ENCODE measurements at regions not wholly inside any gene's neighbourhood (a gene's known extent, or its start where the extent isn't known, plus 50 kb on each side); places are given as distances from the start of the nearest gene placed in this dataset.
"Not testable (repeated sequence)": the region's sequence is repeated elsewhere in the genome, so short reads cannot be mapped to it uniquely, and the experiment has no call there.

- no peak for DNase-seq (ENCODE audit: low spot score)
Measured at GRCh38 chr7:17046666-17047065, 164.9 kb upstream of the AGR3 start.

GRCh38 chr7:17053164-17053563 is 171.4 kb upstream of the AGR3 start:
- not testable (repeated sequence) for DNase-seq (ENCODE audit: low spot score)

GRCh38 chr7:17054206-17054605 is 172.4 kb upstream of the AGR3 start:
- DNase-seq (ENCODE audit: low spot score): no peak

GRCh38 chr7:17054836-17055235 is 173.1 kb upstream of the AGR3 start:
- no peak for DNase-seq (ENCODE audit: low spot score)

GRCh38 chr7:17055596-17055995 is 173.8 kb upstream of the AGR3 start:
- no peak for DNase-seq (ENCODE audit: low spot score)

- DNase-seq (ENCODE audit: low spot score): no peak
Measured at GRCh38 chr7:17056491-17057142, 174.8 kb upstream of the AGR3 start.

- no peak for DNase-seq (ENCODE audit: low spot score)
Measured at GRCh38 chr7:17057143-17057509, 175.3 kb upstream of the AGR3 start.

- no peak for DNase-seq (ENCODE audit: low spot score)
Measured at GRCh38 chr7:17058568-17058967, 176.8 kb upstream of the AGR3 start.

GRCh38 chr7:17060051-17060450 is 178.3 kb upstream of the AGR3 start:
- no peak for DNase-seq (ENCODE audit: low spot score)

GRCh38 chr7:17061443-17061842 is 179.7 kb upstream of the AGR3 start:
- no peak for DNase-seq (ENCODE audit: low spot score)

- DNase-seq (ENCODE audit: low spot score): no peak
Measured at GRCh38 chr7:17062151-17063044, 180.6 kb upstream of the AGR3 start.

- no peak for DNase-seq (ENCODE audit: low spot score)
Measured at GRCh38 chr7:17063045-17063383, 181.2 kb upstream of the AGR3 start.

GRCh38 chr7:17067691-17068090 is 185.9 kb upstream of the AGR3 start:
- no peak for DNase-seq (ENCODE audit: low spot score)

- DNase-seq (ENCODE audit: low spot score): no peak
Measured at GRCh38 chr7:17069146-17069545, 187.4 kb upstream of the AGR3 start.

- no peak for DNase-seq (ENCODE audit: low spot score)
Measured at GRCh38 chr7:17070231-17070708, 188.5 kb upstream of the AGR3 start.

GRCh38 chr7:17071866-17072265 is 190.1 kb upstream of the AGR3 start:
- DNase-seq (ENCODE audit: low spot score): no peak

GRCh38 chr7:17075601-17076255 is 193.9 kb upstream of the AGR3 start:
- no peak for DNase-seq (ENCODE audit: low spot score)

- no peak for DNase-seq (ENCODE audit: low spot score)
Measured at GRCh38 chr7:17078298-17078697, 196.5 kb upstream of the AGR3 start.

GRCh38 chr7:17083392-17084165 is 201.8 kb upstream of the AGR3 start:
- DNase-seq (ENCODE audit: low spot score): no peak

- no peak for DNase-seq (ENCODE audit: low spot score)
Measured at GRCh38 chr7:17084166-17084475, 202.3 kb upstream of the AGR3 start.

- DNase-seq (ENCODE audit: low spot score): no peak
Measured at GRCh38 chr7:17085186-17085585, 203.4 kb upstream of the AGR3 start.

- no peak for DNase-seq (ENCODE audit: low spot score)
Measured at GRCh38 chr7:17086403-17086802, 204.6 kb upstream of the AGR3 start.
